Tongue (tissue), 1 donor: ENCODE measurements at regions not wholly inside any gene's neighbourhood (a gene's known extent, or its start where the extent isn't known, plus 50 kb on each side); places are given as distances from the start of the nearest gene placed in this dataset. TPM values are rescaled to one million over a fixed set of nuclear protein-coding genes. Genes with fewer than 3 reads are reported as not detected.

Source experiments
- small RNA-seq: library from RNA; depleted of rRNA; stranded (forward); fragments of <200 nt; gene quantifications from one replicate; pipeline ENCODE3, GENCODE V24; 2014; ENCODE audit warnings: low replicate concordance

Small RNAs in the stretch of these regions (small RNA-seq; reads per million reads assigned to genes)
- gene AC068135.1 (not detected), gene AC074290.1 (not detected), gene RF00017 (not detected), gene RF00273 (not detected), gene RNU6-169P (not detected)
